OCI-LY3 (cell line): ENCODE measurements at regions not wholly inside any gene's neighbourhood (a gene's known extent, or its start where the extent isn't known, plus 50 kb on each side); places are given as distances from the start of the nearest gene placed in this dataset.

Experiments
- H2AFZ ChIP-seq: fragments of 200-600, 300-600 bp; shearing (Covaris generic); 2 replicates; pipeline ENCODE4 v1.6.0; 2014; ENCODE audit warnings: antibody characterized with exemption, low read depth, low read length
- H3K27ac ChIP-seq: fragments of 200-600, 300-600 bp; sonication (generic); 2 replicates; pipeline ENCODE4 v1.5.1; 2014; ENCODE audit warnings: mild to moderate bottlenecking, low read length, moderate library complexity, mixed read lengths
- H3K27me3 ChIP-seq: fragments of 200-600, 300-600 bp; sonication (generic); 2 replicates; pipeline ENCODE4 v1.6.1; 2014; ENCODE audit warnings: low read depth, low read length, mixed read lengths
- H3K36me3 ChIP-seq: fragments of 200-600, 300-600 bp; sonication (generic); replicated peaks from 2 replicates; pipeline ENCODE3; 2014; ENCODE audit warnings: low read depth, low read length, mixed read lengths
- H3K4me1 ChIP-seq: fragments of 300-600, 200-600 bp; sonication (generic); 2 replicates; pipeline ENCODE4 v1.6.1; 2014; ENCODE audit warnings: low read length, mixed read lengths
- H3K4me2 ChIP-seq: fragments of 200-600, 300-600 bp; sonication (generic); 2 replicates; pipeline ENCODE4 v1.6.1; 2014; ENCODE audit warnings: low read length, mixed read lengths
- H3K4me3 ChIP-seq: fragments of 300-600, 200-600 bp; sonication (generic); 2 replicates; pipeline ENCODE4 v1.5.1; 2014; ENCODE audit warnings: antibody characterized with exemption, mild to moderate bottlenecking, low read length, moderate library complexity
- H3K79me2 ChIP-seq: fragments of 300-600, 200-600 bp; shearing (Covaris generic); 2 replicates; pipeline ENCODE4 v1.6.1; 2014; ENCODE audit warnings: mild to moderate bottlenecking, low read length, mixed read lengths
- H3K9ac ChIP-seq: fragments of 300-600, 200-600 bp; shearing (Covaris generic); 2 replicates; pipeline ENCODE4 v1.6.0; 2014; ENCODE audit warnings: mild to moderate bottlenecking, low read length, moderate library complexity
- H3K9me3 ChIP-seq: fragments of 200-600, 300-600 bp; shearing (Covaris generic); 2 replicates; pipeline ENCODE4 v1.6.1; 2014; ENCODE audit warnings: low read length, mixed read lengths; ENCODE audit not compliant: insufficient read depth
- H4K20me1 ChIP-seq: fragments of 200-600, 300-600 bp; sonication (generic); 2 replicates; pipeline ENCODE4 v1.6.1; 2016; ENCODE audit warnings: low read length, mixed read lengths; ENCODE audit not compliant: insufficient read depth
- CTCF ChIP-seq: fragments of 200-600, 300-600 bp; sonication (generic); IDR thresholded peaks from 2 replicates; pipeline ENCODE4 v1.5.1; 2014; ENCODE audit warnings: antibody characterized with exemption, low read length, low read depth
- EZH2phosphoT487 ChIP-seq: fragments of 200-600 bp; shearing (Covaris generic); IDR thresholded peaks from 2 replicates; pipeline ENCODE4 v1.6.1; 2018; ENCODE audit warnings: antibody characterized with exemption, mixed run types, low read depth

DNA sequence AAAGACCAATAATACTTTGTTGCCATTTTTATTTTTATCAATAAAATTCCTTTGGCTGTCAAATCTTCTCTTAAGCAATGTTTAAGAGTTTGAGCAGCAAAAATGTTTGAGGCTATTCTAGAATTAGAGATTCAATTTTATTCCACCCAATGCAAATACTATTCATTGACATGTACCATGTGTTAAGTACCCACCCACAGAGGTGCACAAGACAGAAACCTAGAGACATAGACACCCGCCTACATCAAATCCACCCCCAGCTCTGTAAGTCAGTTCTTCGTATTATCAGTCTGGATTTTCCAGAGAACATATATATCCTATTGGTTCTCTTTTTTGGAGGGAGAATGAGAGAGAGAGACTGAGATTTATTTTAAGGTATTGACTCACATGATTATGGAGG, 463.7 kb downstream of the EPM2A start:
- Histone ChIP-seq H3K79me2 (no peaks in the 10 kb centered on the region), H3K4me2 (no peak overlapping the region), H4K20me1 (no peaks in the 10 kb centered on the region), H3K4me3 (no peak overlapping the region), H3K4me1 (no peaks in the 10 kb centered on the region), H3K27ac (no peak overlapping the region), H3K27me3 (no peaks in the 10 kb centered on the region), H2AFZ (no peak overlapping the region), H3K9ac (no peak overlapping the region), H3K9me3 (no peaks in the 10 kb centered on the region), H3K36me3 (no peaks in the 10 kb centered on the region)
- TF ChIP-seq CTCF (no peak), EZH2phosphoT487 (no peak)

DNA sequence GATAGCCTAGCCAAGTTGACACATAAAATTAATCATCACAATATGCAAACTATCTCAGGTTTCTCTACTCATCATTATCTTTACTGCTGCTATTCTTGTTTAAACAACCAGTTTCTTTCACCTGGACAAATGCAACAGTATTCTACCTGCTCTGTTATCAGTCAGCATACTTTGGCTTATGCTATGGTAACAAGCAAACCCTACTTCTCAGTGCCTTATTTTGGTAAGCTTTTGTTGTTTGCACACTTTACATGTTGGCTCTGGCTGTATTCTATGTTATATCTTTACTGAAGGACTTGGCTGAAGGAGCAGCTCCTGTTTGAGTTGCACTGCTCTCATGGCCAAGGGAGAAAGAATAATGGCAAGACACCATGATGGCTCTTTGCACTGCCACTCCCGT, 463.1 kb downstream of the EPM2A start:
- H4K20me1 ChIP-seq, result no peaks in the 10 kb centered on the region
- no peaks in the 10 kb centered on the region for H3K4me1 ChIP-seq
- no peak overlapping the region for H3K4me3 ChIP-seq
- no peaks in the 10 kb centered on the region for H3K79me2 ChIP-seq
- no peak overlapping the region for H3K9ac ChIP-seq
- TF ChIP-seq CTCF (no peak), EZH2phosphoT487 (no peak)
- no peaks in the 10 kb centered on the region for H3K36me3 ChIP-seq
- H3K9me3 ChIP-seq, result no peaks in the 10 kb centered on the region
- H2AFZ ChIP-seq, result no peak overlapping the region
- H3K4me2 ChIP-seq, result no peak overlapping the region
- H3K27ac ChIP-seq, result no peak overlapping the region
- no peaks in the 10 kb centered on the region for H3K27me3 ChIP-seq

GRCh38 chr6:145273136-145273535, 462.2 kb downstream of the EPM2A start:
- no peaks in the 10 kb centered on the region for H3K36me3 ChIP-seq
- no peak overlapping the region for H3K4me2 ChIP-seq
- H4K20me1 ChIP-seq, result no peaks in the 10 kb centered on the region
- H3K27me3 ChIP-seq, result no peaks in the 10 kb centered on the region
- H3K9me3 ChIP-seq, result no peaks in the 10 kb centered on the region
- H3K4me1 ChIP-seq, result no peaks in the 10 kb centered on the region
- no peaks in the 10 kb centered on the region for H3K79me2 ChIP-seq
- no peak overlapping the region for H2AFZ ChIP-seq
- no peak overlapping the region for H3K9ac ChIP-seq
- H3K27ac ChIP-seq, result no peak overlapping the region
- TF ChIP-seq CTCF, result no peak
- TF ChIP-seq EZH2phosphoT487, result no peak
- H3K4me3 ChIP-seq, result no peak overlapping the region

- H3K4me3 ChIP-seq, result no peak overlapping the region
- no peaks in the 10 kb centered on the region for H3K9me3 ChIP-seq
- H4K20me1 ChIP-seq, result no peaks in the 10 kb centered on the region
- H3K4me2 ChIP-seq, result no peak overlapping the region
- no peak overlapping the region for H3K27ac ChIP-seq
- no peak for TF ChIP-seq CTCF
- TF ChIP-seq EZH2phosphoT487, result no peak
- no peak overlapping the region for H3K9ac ChIP-seq
- no peaks in the 10 kb centered on the region for H3K79me2 ChIP-seq
- H3K27me3 ChIP-seq, result no peaks in the 10 kb centered on the region
- H3K36me3 ChIP-seq, result no peaks in the 10 kb centered on the region
- H3K4me1 ChIP-seq, result no peaks in the 10 kb centered on the region
- no peak overlapping the region for H2AFZ ChIP-seq
Observed at GRCh38 chr6:145274083-145274482, 461.2 kb downstream of the EPM2A start.
